ENCODE measurements at regions not wholly inside any gene's neighbourhood (a gene's known extent, or its start where the extent isn't known, plus 50 kb on each side); places are given as distances from the start of the nearest gene placed in this dataset.

GRCh38 chr3:99232696-99233095 lies 331.2 kb upstream of the DCBLD2 start:
- TF ChIP-seq PATZ1 (CRISPR knock-in tag; IDR thresholded peaks at IDR 0.05; ENCODE audit: borderline replicate concordance) (no peak), CSRNP3 (CRISPR knock-in tag; IDR thresholded peaks at IDR 0.05) (no peak), TOX (CRISPR knock-in tag; IDR thresholded peaks at IDR 0.05; ENCODE audit: borderline replicate concordance) (no peak)

All from SK-N-SH treated with all-trans-retinoic acid at 6 μM for 48 hours (cell line).